WI38 (cell line): ENCODE measurements at regions not wholly inside any gene's neighbourhood (a gene's known extent, or its start where the extent isn't known, plus 50 kb on each side); places are given as distances from the start of the nearest gene placed in this dataset.

Experiments used
- H3K4me3 ChIP-seq: 2 replicates; pipeline ENCODE4 v1.5.1; 2011; ENCODE audit warnings: low read depth, mild to moderate bottlenecking, control low read depth, low read length
- TF ChIP-seq, protein P1 (sequence below): IDR thresholded peaks from 2 replicates; pipeline ENCODE4 v1.5.1; 2012; ENCODE audit warnings: low read depth, mild to moderate bottlenecking, control low read depth, low read length

- TF ChIP-seq, protein P1, sequence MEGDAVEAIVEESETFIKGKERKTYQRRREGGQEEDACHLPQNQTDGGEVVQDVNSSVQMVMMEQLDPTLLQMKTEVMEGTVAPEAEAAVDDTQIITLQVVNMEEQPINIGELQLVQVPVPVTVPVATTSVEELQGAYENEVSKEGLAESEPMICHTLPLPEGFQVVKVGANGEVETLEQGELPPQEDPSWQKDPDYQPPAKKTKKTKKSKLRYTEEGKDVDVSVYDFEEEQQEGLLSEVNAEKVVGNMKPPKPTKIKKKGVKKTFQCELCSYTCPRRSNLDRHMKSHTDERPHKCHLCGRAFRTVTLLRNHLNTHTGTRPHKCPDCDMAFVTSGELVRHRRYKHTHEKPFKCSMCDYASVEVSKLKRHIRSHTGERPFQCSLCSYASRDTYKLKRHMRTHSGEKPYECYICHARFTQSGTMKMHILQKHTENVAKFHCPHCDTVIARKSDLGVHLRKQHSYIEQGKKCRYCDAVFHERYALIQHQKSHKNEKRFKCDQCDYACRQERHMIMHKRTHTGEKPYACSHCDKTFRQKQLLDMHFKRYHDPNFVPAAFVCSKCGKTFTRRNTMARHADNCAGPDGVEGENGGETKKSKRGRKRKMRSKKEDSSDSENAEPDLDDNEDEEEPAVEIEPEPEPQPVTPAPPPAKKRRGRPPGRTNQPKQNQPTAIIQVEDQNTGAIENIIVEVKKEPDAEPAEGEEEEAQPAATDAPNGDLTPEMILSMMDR = no peak
- no peak overlapping the region for H3K4me3 ChIP-seq
These were observed 50.9 kb upstream of the PSME4 start for GRCh38 chr2:54021702-54022101.

DNA sequence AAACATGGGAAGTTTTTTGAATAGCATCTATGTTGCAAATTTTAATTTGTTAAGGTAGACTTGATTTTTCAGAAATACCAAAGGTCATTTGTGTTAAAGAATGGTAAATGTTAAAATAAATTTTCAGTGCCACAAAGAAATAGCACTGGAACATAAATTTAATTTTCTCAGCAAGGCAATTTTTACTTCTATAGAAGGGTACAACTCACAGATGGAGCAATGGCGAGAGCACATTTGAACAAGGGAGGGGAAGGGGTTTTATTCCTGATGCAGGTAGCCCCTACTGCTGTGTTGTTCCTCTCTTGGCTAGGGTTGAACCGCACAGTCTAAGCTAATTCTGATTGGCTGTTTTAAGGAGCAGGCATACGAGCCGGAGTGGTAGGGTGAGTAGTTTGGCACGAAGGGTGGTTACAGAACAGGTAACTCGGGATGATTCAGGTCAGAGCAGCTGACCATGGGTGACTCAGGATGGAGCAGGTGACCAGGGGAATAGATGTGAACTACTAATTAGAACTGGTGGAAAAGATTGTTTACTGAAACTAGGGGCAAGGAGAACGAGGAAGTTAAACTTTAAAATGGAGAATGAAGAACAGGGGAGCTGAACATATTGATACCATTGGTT is 50.1 kb upstream of the PSME4 start:
- H3K4me3 ChIP-seq = no peak overlapping the region

More for the DNA sequence above, 50.1 kb upstream of the PSME4 start:
- TF ChIP-seq, protein P1 = no peak
